ENCODE measurements at regions not wholly inside any gene's neighbourhood (a gene's known extent, or its start where the extent isn't known, plus 50 kb on each side); places are given as distances from the start of the nearest gene placed in this dataset.

- ChIA-PET POLR2A (ENCODE audit: unreplicated experiment) (no interaction called here), CTCF (no interaction called here)
- no peaks in the 10 kb centered on the region for H3K9me3 ChIP-seq (ENCODE audit: low read length)
- H3K9ac ChIP-seq (ENCODE audit: low read length) = no peak overlapping the region
- no peak overlapping the region for H3K4me3 ChIP-seq (ENCODE audit: low read length)
- no peaks in the 10 kb centered on the region; the same call in 1 of the 2 replicates for H3K4me1 ChIP-seq (ENCODE audit: insufficient read depth, low read length)
- no peaks in the 10 kb centered on the region for H4K20me1 ChIP-seq (ENCODE audit: low read length)
- DNase-seq (peak; percentile 64), ATAC-seq (peak; percentile 42; the same call in 1 of the 2 replicates)
- H3K36me3 ChIP-seq (ENCODE audit: low read depth, low read length) = no peaks in the 10 kb centered on the region
- no TSS peak for BruUV-seq (replicated peaks)
- H3K27me3 ChIP-seq (ENCODE audit: low read length) = no peaks in the 10 kb centered on the region
- no peak for TF ChIP-seq EZH2phosphoT487 (IDR thresholded peaks at IDR 0.05; ENCODE audit: borderline replicate concordance, low read length)
- H3K9me2 ChIP-seq (replicated peaks; ENCODE audit: low read length) = no peaks in the 10 kb centered on the region
- H3K27ac ChIP-seq (ENCODE audit: low read length) = no peak overlapping the region
- H3F3A ChIP-seq (ENCODE audit: low read length, unreplicated experiment) = no peaks in the 10 kb centered on the region
- no peaks in the 10 kb centered on the region for H3K79me2 ChIP-seq (ENCODE audit: low read length)
- H2AFZ ChIP-seq (ENCODE audit: low read length) = no peak overlapping the region
- intact Hi-C loops (cut with micrococcal nuclease) = no loop called here
- H3K4me2 ChIP-seq (ENCODE audit: low read length) = no peak overlapping the region
Observed at GRCh38 chrX:143781103-143781502, 60.6 kb upstream of the SPANXN2 start.

Measured in PC-3 (cell line).